ENCODE measurements at regions not wholly inside any gene's neighbourhood (a gene's known extent, or its start where the extent isn't known, plus 50 kb on each side); places are given as distances from the start of the nearest gene placed in this dataset.

DNA sequence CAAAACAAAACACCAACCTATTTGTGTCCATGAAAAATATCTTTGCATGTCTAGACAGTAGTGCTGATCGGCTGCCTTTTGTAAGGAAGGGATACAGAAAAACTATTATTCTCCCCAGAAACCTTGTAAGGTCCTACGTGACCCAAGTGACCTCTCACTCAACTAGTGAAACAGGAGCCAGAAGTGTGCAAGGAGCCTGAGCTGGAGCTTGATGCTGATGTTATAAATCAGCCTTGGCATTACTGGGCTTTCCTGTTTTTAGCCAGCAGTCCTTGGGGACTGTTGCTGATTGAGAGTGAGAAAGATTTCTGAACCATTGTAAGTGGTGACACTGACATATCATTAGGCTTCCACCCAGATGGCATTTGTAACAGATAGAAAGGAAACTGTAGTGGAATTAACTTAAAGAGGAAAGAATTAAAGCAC lies 100.8 kb upstream of the LIMCH1 start:
- H3K79me2 ChIP-seq (ENCODE audit: insufficient read depth, low read length), result no peaks in the 10 kb centered on the region
- no peaks in the 10 kb centered on the region for H3K27me3 ChIP-seq (ENCODE audit: insufficient read depth, low read length)
- peaks cover 5% of the 10 kb centered on the region for H3K4me1 ChIP-seq (ENCODE audit: insufficient read depth, low read length)
- no peak for DNase-seq (ENCODE audit: insufficient read length, low spot score, missing footprints)
- no peaks in the 10 kb centered on the region for H3K36me3 ChIP-seq (ENCODE audit: insufficient read depth, low read length)
- H2AFZ ChIP-seq (ENCODE audit: low read length), result no peak overlapping the region
- H3K9me3 ChIP-seq (ENCODE audit: low read depth, low read length), result no peaks in the 10 kb centered on the region
- no peak overlapping the region for H3K4me2 ChIP-seq (ENCODE audit: insufficient read depth, low read length)
- H3K4me3 ChIP-seq (ENCODE audit: insufficient read depth, low read length), result no peak overlapping the region
- TF ChIP-seq, protein P1, sequence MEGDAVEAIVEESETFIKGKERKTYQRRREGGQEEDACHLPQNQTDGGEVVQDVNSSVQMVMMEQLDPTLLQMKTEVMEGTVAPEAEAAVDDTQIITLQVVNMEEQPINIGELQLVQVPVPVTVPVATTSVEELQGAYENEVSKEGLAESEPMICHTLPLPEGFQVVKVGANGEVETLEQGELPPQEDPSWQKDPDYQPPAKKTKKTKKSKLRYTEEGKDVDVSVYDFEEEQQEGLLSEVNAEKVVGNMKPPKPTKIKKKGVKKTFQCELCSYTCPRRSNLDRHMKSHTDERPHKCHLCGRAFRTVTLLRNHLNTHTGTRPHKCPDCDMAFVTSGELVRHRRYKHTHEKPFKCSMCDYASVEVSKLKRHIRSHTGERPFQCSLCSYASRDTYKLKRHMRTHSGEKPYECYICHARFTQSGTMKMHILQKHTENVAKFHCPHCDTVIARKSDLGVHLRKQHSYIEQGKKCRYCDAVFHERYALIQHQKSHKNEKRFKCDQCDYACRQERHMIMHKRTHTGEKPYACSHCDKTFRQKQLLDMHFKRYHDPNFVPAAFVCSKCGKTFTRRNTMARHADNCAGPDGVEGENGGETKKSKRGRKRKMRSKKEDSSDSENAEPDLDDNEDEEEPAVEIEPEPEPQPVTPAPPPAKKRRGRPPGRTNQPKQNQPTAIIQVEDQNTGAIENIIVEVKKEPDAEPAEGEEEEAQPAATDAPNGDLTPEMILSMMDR (IDR thresholded peaks at IDR 0.05; ENCODE audit: extremely low read depth, low read depth, low read length), result no peak
- no peaks in the 10 kb centered on the region for H4K20me1 ChIP-seq (ENCODE audit: insufficient read depth, low read length)
- H3K27ac ChIP-seq (ENCODE audit: low read depth, low read length), result no peak overlapping the region

DNA sequence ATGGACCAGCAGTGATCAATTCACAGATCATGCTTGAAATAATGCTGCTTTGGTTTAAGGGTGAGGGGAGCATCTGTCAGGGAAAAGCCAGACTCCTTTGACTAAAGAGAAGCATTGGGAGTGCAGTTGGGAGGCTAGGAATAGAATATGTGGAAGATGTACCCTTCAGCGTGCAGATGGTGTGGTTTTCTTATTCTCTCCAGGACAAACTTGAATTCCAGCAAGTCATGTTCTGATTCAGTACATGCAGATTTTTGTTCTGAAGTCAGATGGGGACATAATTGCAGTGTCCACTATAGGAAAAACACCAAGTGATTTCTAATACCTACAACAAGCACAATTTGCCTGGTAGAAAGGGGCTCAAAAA lies 99.0 kb upstream of the LIMCH1 start:
- H3K4me3 ChIP-seq (ENCODE audit: insufficient read depth, low read length), result no peak overlapping the region
- no peaks in the 10 kb centered on the region for H3K36me3 ChIP-seq (ENCODE audit: insufficient read depth, low read length)
- H3K27ac ChIP-seq (ENCODE audit: low read depth, low read length), result no peak overlapping the region
- H2AFZ ChIP-seq (ENCODE audit: low read length), result no peak overlapping the region
- H3K27me3 ChIP-seq (ENCODE audit: insufficient read depth, low read length), result no peaks in the 10 kb centered on the region
- H4K20me1 ChIP-seq (ENCODE audit: insufficient read depth, low read length), result no peaks in the 10 kb centered on the region
- H3K4me2 ChIP-seq (ENCODE audit: insufficient read depth, low read length), result no peak overlapping the region
- no peaks in the 10 kb centered on the region for H3K9me3 ChIP-seq (ENCODE audit: low read depth, low read length)
- no peaks in the 10 kb centered on the region for H3K4me1 ChIP-seq (ENCODE audit: insufficient read depth, low read length)
- no peaks in the 10 kb centered on the region for H3K79me2 ChIP-seq (ENCODE audit: insufficient read depth, low read length)
- DNase-seq (ENCODE audit: insufficient read length, low spot score, missing footprints), result no peak
- TF ChIP-seq, protein P1 (IDR thresholded peaks at IDR 0.05; ENCODE audit: extremely low read depth, low read depth, low read length), result no peak

DNA sequence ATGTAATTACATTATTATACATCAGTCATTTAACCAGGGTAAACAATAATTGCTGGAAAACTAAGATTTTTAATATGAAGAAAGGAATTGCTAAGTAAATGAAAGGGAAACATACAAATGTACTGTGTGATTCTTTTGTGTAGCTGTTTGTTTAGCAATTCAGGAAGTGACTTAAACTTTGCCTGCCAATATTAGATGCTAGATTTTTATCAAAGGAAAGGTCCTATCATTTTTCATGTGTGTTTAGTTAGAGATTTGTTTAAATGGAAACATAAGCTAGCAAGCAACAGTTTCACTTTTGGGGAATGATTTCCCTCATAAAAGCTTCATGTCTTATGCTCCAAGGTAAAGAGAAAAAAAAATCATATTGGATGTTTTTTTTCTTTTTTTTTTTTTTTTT lies 95.1 kb upstream of the LIMCH1 start:
- Histone ChIP-seq H3K4me1 (ENCODE audit: insufficient read depth, low read length) (no peaks in the 10 kb centered on the region), H3K27ac (ENCODE audit: low read depth, low read length) (no peak overlapping the region), H3K9me3 (ENCODE audit: low read depth, low read length) (no peaks in the 10 kb centered on the region), H2AFZ (ENCODE audit: low read length) (no peak overlapping the region), H3K4me3 (ENCODE audit: insufficient read depth, low read length) (no peak overlapping the region), H3K36me3 (ENCODE audit: insufficient read depth, low read length) (no peaks in the 10 kb centered on the region), H3K79me2 (ENCODE audit: insufficient read depth, low read length) (no peaks in the 10 kb centered on the region), H3K4me2 (ENCODE audit: insufficient read depth, low read length) (no peak overlapping the region), H3K27me3 (ENCODE audit: insufficient read depth, low read length) (no peaks in the 10 kb centered on the region), H4K20me1 (ENCODE audit: insufficient read depth, low read length) (no peaks in the 10 kb centered on the region)
- DNase-seq (ENCODE audit: insufficient read length, low spot score, missing footprints), result no peak
- TF ChIP-seq, protein P1 (IDR thresholded peaks at IDR 0.05; ENCODE audit: extremely low read depth, low read depth, low read length), result no peak

DNA sequence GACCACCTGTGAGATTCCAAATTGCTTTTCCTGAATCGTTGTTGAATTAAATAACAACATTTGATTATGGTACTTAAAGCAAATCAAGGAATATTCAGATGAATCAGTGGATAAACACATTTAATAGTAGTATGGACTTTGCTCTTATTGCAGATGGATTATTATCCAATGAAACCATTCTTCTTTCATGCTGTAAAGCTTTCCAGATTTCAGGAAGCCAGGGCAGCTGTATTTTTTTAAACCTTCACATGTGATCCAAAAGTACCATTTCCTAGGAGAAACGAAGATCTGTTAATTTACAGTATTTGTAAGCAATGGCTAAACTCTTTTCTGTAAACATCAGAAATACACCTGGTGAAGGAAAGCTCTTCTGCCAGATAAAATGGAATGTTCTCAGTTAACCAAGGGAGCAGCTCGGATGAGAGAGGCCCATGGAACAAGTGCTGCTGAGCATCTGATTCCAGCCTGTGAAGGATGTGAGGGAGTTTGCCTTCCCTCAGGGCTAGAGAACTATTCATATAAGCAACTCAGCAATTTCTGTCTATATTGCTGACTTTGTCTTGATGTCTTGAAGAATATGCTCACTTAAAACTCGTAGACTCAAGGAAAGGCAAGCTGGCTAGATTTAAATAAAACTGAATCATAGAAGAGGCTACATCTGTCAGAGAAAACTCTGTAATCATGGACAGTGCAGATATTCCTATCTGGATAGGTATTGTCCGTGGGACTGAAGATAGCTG lies 94.4 kb upstream of the LIMCH1 start:
- DNase-seq (ENCODE audit: insufficient read length, low spot score, missing footprints), result no peak
- Histone ChIP-seq H3K4me3 (ENCODE audit: insufficient read depth, low read length) (no peak overlapping the region), H3K9me3 (ENCODE audit: low read depth, low read length) (no peaks in the 10 kb centered on the region), H2AFZ (ENCODE audit: low read length) (no peak overlapping the region), H4K20me1 (ENCODE audit: insufficient read depth, low read length) (no peaks in the 10 kb centered on the region), H3K27ac (ENCODE audit: low read depth, low read length) (no peak overlapping the region), H3K4me1 (ENCODE audit: insufficient read depth, low read length) (no peaks in the 10 kb centered on the region), H3K4me2 (ENCODE audit: insufficient read depth, low read length) (no peak overlapping the region), H3K79me2 (ENCODE audit: insufficient read depth, low read length) (no peaks in the 10 kb centered on the region), H3K36me3 (ENCODE audit: insufficient read depth, low read length) (no peaks in the 10 kb centered on the region), H3K27me3 (ENCODE audit: insufficient read depth, low read length) (no peaks in the 10 kb centered on the region)
- TF ChIP-seq, protein P1 (IDR thresholded peaks at IDR 0.05; ENCODE audit: extremely low read depth, low read depth, low read length), result no peak

Measured in osteoblast (primary cell).